Progenitor cell of endocrine pancreas (in vitro differentiated cells): ENCODE measurements at regions not wholly inside any gene's neighbourhood (a gene's known extent, or its start where the extent isn't known, plus 50 kb on each side); places are given as distances from the start of the nearest gene placed in this dataset.

Experiments
- DNase-seq: peaks from one replicate; pipeline ENCODE4 v3.0.0; 2021; ENCODE audit warnings: low spot score; ENCODE audit not compliant: unreplicated experiment
- H3K27ac Mint-ChIP-seq: 2 replicates; pipeline ENCODE4 v1.8.0; 2021; ENCODE audit warnings: mild to moderate bottlenecking, moderate library complexity, mixed read lengths
- H3K27me3 Mint-ChIP-seq: 2 replicates; pipeline ENCODE4 v1.8.0; 2021; ENCODE audit warnings: mixed read lengths
- H3K36me3 Mint-ChIP-seq: 2 replicates; pipeline ENCODE4 v1.8.0; 2022; ENCODE audit warnings: mixed read lengths; ENCODE audit not compliant: insufficient read depth
- H3K4me1 Mint-ChIP-seq: 2 replicates; pipeline ENCODE4 v1.8.0; 2021; ENCODE audit warnings: low read depth, mixed read lengths
- H3K4me3 Mint-ChIP-seq: 2 replicates; pipeline ENCODE4 v1.8.0; 2021; ENCODE audit warnings: low read depth, mild to moderate bottlenecking, moderate library complexity, mixed read lengths
- H3K9me3 Mint-ChIP-seq: 2 replicates; pipeline ENCODE4 v1.8.0; 2021; ENCODE audit warnings: low read depth, mixed read lengths
- TF ChIP-seq, protein P1 (sequence below): fragments of 200-600 bp; sonication (generic); IDR thresholded peaks from one replicate; pipeline ENCODE4 v1.5.0; 2021; ENCODE audit warnings: antibody characterized with exemption, mild to moderate bottlenecking; ENCODE audit not compliant: unreplicated experiment

DNA sequence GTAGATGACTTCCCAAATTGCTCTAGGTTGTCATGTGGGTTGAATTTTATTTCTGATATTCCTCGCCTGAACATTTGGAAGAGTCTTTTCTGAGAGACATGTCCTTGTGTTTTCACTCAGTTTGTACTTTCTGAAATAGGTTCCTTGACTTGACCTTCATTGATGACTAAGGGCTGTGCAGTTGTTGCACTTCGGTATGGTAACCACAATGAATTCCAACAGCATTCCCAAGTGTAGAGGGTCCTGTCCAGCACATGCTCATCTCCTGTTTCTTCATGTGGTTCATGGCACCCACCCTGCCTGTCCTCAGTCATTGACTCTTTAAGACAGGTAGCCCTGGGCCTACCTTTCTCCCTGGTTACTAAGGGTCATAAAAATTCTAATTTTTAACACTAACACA is 527.8 kb downstream of the MTRR start:
- no peak overlapping the region for H3K27ac Mint-ChIP-seq
- H3K27me3 Mint-ChIP-seq: no peaks in the 10 kb centered on the region
- no peaks in the 10 kb centered on the region for H3K36me3 Mint-ChIP-seq
- H3K9me3 Mint-ChIP-seq: no peaks in the 10 kb centered on the region
- H3K4me3 Mint-ChIP-seq: no peak overlapping the region
- H3K4me1 Mint-ChIP-seq: peaks cover 8% of the 10 kb centered on the region
- no peak for DNase-seq
- TF ChIP-seq, protein P1, sequence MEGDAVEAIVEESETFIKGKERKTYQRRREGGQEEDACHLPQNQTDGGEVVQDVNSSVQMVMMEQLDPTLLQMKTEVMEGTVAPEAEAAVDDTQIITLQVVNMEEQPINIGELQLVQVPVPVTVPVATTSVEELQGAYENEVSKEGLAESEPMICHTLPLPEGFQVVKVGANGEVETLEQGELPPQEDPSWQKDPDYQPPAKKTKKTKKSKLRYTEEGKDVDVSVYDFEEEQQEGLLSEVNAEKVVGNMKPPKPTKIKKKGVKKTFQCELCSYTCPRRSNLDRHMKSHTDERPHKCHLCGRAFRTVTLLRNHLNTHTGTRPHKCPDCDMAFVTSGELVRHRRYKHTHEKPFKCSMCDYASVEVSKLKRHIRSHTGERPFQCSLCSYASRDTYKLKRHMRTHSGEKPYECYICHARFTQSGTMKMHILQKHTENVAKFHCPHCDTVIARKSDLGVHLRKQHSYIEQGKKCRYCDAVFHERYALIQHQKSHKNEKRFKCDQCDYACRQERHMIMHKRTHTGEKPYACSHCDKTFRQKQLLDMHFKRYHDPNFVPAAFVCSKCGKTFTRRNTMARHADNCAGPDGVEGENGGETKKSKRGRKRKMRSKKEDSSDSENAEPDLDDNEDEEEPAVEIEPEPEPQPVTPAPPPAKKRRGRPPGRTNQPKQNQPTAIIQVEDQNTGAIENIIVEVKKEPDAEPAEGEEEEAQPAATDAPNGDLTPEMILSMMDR: no peak

DNA sequence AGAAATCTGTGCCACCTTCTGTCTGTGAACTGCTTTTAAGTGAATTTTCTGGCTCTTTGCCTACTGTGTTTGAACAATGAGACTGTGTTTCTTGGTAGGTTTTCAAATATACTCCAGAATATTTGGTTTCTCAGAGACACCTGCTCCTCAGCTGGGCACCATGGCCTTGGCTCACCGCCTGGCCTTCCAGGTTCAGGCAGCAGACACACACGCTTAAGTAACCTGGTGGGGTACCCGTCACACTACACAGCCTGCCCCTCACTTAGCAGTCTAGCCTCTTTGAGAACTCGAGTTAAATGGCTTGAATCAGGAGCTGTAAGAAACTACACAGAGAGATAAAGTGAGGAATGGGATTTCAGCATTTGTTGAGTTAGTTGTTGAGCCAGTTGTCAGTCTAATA is 530.5 kb downstream of the MTRR start:
- TF ChIP-seq, protein P1: no peak
- DNase-seq: no peak
- no peaks in the 10 kb centered on the region for H3K36me3 Mint-ChIP-seq
- H3K9me3 Mint-ChIP-seq: no peaks in the 10 kb centered on the region
- peaks cover 8% of the 10 kb centered on the region for H3K4me1 Mint-ChIP-seq
- no peak overlapping the region for H3K4me3 Mint-ChIP-seq
- H3K27me3 Mint-ChIP-seq: no peaks in the 10 kb centered on the region
- no peak overlapping the region for H3K27ac Mint-ChIP-seq

DNA sequence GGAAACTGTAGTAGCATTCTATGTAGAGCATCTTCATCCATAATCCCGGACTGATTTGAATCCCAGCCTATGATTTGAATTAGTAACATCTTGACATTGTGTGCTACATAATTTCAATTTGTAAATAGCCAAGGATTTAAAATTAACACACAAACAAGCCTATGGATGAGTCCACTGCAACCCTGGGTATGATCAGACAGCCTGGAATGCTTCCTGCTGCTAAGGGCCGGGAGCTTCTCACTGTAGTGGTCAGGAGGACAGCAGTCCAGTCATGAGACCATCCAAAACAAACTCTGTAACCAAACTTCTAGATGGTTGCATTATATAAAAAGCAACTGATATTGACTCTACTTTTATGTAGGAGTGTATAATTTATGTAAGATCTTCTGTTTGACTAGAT is 539.3 kb downstream of the MTRR start:
- Mint-ChIP-seq H3K27me3 (no peaks in the 10 kb centered on the region), H3K27ac (no peak overlapping the region), H3K36me3 (no peaks in the 10 kb centered on the region), H3K4me3 (no peak overlapping the region), H3K9me3 (no peaks in the 10 kb centered on the region), H3K4me1 (no peaks in the 10 kb centered on the region)
- DNase-seq: no peak
- TF ChIP-seq, protein P1: no peak

DNA sequence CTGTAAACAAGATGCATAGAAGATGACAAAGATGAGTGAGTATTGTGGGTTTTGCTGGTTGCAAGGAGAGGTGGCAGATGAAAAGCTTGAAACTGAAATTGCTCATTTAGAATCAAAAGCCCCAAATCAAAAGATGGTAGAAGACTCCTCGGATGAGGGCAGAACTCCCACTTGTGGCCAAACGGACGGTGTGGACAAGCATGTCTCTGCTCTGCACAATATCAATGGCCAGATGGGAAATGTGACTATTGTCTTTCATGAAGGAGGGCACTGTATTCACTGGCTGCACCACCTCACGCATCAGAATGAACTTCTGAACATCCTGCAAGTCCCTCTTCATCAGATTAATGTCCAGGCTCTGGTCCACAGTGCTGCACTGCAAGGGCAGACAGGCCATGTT is 541.7 kb downstream of the MTRR start:
- H3K4me3 Mint-ChIP-seq: no peak overlapping the region
- peaks cover 10% of the 10 kb centered on the region for H3K4me1 Mint-ChIP-seq
- DNase-seq: no peak
- TF ChIP-seq, protein P1: no peak
- H3K27ac Mint-ChIP-seq: no peak overlapping the region
- H3K36me3 Mint-ChIP-seq: no peaks in the 10 kb centered on the region
- H3K9me3 Mint-ChIP-seq: peaks cover 6% of the 10 kb centered on the region
- no peaks in the 10 kb centered on the region for H3K27me3 Mint-ChIP-seq

DNA sequence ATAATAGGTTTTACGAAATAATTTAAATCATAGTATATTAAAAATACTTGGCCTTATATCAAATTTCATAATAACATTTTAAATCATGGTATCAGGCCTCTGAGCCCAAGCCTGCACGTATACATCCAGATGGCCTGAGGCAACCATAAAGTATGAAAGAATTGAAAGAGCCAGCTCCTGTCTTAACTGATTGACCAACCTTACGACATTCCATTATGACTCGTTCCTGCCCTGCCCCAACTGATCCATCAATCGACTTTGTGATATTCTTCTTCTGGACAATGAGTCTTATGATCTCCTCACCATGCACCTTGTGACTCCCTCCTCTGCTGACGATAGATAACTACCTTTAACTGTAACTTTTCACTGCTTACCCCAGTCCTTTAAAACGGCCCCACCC is 545.0 kb downstream of the MTRR start:
- TF ChIP-seq, protein P1: no peak
- Mint-ChIP-seq H3K27me3 (no peaks in the 10 kb centered on the region), H3K27ac (no peak overlapping the region), H3K4me1 (peaks cover 38% of the 10 kb centered on the region), H3K9me3 (peaks cover 6% of the 10 kb centered on the region), H3K36me3 (no peaks in the 10 kb centered on the region), H3K4me3 (no peak overlapping the region)
- no peak for DNase-seq
